Inflammatory macrophage (primary cell): ENCODE measurements at regions not wholly inside any gene's neighbourhood (a gene's known extent, or its start where the extent isn't known, plus 50 kb on each side); places are given as distances from the start of the nearest gene placed in this dataset.

Experiments
- DNase-seq, 2 donors: peaks; one replicate each; pipeline ENCODE4 v3.0.0-alpha.2; 2020 to 2022

GRCh38 chr9:73468716-73469115 is 317.1 kb downstream of the ANXA1 start:
- DNase-seq = no peak

DNA sequence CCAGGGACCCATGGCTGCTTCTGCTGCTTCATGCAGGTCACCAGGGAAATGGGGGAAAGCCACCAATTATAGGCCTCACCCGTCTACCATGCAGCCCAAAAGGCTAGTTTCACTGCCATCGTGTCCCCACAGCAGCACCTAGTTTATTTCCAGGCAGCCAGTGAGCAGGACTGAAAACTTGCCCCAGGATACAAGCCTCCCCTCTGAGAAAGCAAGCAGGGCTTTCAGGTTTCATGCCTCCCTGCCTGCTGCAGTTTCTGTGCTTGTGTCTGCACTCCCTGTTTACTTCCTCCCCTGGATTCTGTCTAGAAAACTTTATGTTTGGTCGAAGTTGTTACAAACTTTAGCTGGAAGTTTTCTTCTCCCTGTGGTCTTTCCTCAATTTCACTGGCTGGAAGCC is 319.1 kb downstream of the ANXA1 start:
- DNase-seq = no peak

- DNase-seq = no peak
These were observed 322.4 kb downstream of the ANXA1 start for GRCh38 chr9:73474002-73474600.

DNA sequence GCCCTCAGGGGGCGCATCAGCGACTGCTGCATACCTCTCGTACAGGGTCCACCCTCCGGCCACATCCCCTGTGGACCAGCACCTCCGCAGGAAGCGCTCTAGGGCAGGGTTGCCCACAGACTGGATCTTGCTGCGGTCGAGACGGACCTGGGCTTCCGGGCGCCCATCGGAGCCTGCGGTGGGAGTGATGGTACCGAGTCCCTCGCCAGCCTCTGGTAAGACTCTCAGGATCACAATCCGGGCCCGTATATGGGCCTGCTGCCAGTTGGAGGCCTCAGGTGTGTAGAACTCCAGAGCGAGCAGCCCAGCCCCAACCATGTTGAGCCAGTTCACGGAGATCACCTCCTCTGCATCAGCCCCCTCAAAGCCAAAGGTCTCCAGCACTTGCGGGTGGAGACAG is 323.0 kb downstream of the ANXA1 start:
- no peak for DNase-seq

DNA sequence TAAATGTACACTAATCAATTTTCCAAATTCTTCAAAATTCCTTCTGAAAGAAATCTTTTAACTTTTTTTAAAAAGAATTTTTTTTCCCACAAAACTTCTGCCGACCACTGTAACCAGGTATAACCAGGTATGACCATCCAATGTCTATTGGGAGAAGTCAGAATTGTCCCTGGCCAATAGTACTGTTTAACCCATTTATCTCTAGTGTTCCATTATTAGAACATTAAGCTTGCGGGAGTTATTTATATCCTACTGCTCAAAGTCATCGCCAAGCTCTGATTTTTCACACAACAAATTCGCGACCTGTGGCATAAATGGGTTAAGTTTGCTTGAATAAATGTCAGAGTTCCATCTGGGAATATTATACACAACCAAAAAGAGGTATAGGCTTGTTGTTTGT is 343.2 kb downstream of the ANXA1 start:
- no peak for DNase-seq

- no peak for DNase-seq
These were observed 346.1 kb downstream of the ANXA1 start for GRCh38 chr9:73497796-73498195.

GRCh38 chr9:73515216-73515615 is 363.6 kb downstream of the ANXA1 start:
- DNase-seq = no peak

DNA sequence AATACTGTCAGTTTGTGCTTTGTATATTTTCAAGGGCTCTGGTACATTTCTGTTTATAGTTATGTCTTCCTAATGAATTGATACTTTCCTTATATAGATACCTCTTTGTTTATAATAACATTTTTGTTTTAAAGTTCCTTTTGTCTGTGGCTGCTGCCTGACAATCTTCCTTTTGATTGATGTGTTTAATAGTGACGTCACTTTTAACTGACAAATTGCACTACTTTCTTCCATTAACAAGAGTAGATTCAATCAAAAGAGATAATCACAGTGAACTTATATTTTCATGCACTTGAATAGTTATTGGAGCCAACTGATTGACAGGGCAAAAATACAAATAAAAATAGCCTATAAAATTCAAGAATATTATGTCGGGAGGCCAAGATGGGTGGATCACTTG is 371.7 kb downstream of the ANXA1 start:
- DNase-seq = no peak

DNA sequence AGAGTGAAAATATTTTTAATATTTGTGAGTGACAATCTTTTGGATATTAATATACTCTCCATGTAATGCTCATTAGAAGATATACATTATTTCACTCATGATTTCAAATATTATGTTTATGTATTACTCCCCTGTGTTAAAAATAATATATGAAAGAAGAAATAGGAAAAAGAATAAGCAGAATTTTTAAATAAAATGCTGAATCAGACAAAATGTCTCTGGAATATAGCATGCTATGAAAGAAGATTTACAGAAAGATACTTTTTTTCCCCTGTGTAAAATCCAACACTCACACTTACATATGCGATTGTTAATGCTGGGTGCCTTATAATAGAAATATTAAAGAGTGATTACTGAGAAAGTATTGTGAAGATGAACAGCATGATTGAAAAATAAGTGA is 373.7 kb downstream of the ANXA1 start:
- DNase-seq = no peak

DNA sequence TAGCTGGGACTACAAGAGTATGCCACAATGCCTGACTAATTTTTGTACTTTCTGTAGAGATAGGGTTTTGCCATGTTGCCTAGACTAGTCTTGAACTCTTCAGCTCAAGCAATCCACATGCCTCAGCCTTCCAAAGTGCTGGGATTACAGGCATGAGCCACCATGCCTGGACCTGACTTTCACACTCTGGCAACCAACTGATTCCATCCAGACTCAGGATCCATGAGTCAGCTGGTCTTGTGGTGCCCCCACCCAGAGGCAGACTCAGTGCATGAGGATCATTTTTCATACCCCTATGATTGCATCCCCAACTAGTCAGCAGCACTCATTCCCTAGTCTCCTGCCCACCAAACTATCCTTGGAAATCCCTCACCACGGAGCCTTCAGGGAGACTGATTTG is 375.9 kb downstream of the ANXA1 start:
- DNase-seq = no peak

- no peak for DNase-seq
These were observed 377.3 kb downstream of the ANXA1 start for GRCh38 chr9:73528926-73529325.

DNA sequence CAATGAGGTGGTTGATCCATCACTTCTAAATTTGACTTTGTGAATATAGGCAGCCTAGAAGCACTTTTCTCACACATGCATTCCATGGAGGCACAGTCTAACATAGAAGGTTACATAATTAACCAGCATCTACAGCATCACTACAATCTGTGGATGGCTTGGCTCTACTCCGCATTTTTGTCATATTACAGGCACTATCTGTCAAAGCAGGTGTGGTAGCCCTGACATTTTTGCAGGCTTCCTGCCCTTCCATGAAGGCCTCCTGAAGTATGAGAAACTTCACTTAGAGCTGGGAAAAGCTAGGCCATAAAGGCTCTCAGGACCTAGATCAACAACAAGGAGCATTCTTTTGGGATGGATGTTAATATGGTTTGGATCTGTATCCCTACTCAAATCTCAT is 378.0 kb downstream of the ANXA1 start:
- DNase-seq = no peak

GRCh38 chr9:73531051-73531532 is 379.4 kb downstream of the ANXA1 start:
- DNase-seq = no peak

- no peak for DNase-seq
These were observed 380.0 kb downstream of the ANXA1 start for GRCh38 chr9:73531658-73532057.

DNA sequence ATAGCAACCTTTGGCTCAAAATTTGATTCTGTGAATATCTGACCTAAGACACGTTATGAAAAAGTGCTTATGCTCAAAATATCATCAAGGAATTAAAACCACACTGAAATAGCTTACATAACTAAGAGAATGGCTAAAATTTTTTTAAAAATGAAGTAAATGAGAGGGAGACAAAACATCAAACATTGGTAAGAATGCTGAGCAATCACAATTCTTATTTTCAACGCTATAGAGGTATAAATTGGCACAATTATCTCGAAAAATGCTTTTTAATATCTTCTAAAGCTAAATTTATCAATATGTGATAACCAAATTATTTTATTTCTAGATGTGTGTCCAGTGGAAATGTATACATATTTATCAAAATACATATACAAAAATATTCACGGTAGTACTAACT is 381.3 kb downstream of the ANXA1 start:
- DNase-seq = no peak

GRCh38 chr9:73536403-73536802 is 384.7 kb downstream of the ANXA1 start:
- DNase-seq = no peak

DNA sequence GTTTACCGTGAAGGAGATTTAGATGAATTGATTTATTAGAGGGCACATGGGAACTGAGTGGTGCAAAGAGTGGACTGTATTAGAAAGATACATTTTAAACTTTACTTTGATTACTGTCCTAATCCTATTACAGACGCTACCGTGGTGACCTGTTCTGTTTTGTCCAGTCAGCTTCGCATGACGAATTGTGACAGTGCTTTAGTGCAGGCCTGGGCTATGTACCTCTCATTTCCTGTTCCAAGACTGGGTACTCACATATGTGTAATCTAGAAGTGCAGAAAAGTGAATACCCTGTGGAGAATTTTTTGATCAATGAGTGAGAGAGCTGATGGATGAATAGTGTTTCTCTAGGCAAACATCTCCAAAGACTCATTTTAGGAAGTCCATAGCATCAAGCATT is 385.9 kb downstream of the ANXA1 start:
- DNase-seq = no peak

DNA sequence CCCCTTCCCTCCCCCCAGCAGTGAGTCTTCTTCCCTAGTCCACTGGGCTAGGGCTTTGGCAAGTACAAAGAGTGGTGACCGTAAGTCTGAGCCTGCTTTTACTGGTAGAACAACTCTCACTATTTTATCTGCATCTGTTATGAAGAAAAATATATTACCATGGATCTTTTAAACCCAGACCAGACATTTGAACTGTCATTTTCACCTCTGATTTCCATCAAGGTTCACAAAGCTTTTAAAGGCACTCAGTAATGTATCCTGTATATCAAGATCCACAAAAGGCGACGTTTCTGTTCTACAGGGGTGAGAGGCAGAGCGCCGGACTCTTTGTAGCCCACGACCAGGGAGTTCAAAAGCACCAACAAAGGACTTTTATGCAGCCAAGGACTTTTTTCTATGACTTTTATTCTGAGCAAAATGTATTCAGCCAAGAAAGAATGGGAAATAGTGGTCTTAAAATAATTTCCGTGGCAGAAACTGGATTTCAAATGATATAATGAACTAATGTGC is 388.3 kb downstream of the ANXA1 start:
- DNase-seq = no peak

- no peak for DNase-seq
These were observed 390.3 kb downstream of the ANXA1 start for GRCh38 chr9:73541923-73542322.

DNA sequence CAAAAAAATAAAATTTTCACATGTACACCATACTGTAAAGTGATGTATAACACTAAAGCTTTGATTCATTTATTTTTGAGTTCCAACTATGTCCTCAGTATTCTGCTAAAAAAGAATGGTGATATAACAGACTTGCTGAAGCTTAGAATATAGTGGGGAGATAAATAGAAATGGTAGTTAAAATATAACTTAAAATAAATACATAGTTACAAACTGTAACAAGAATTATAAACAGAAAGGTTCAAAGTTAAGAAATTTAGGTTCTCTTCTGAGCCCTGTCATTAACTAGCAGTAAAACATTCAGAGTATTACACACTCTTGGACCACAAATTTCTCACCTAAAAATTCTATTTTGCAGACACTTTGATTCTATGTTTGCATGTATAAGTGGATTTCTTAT is 392.1 kb downstream of the ANXA1 start:
- no peak for DNase-seq

DNA sequence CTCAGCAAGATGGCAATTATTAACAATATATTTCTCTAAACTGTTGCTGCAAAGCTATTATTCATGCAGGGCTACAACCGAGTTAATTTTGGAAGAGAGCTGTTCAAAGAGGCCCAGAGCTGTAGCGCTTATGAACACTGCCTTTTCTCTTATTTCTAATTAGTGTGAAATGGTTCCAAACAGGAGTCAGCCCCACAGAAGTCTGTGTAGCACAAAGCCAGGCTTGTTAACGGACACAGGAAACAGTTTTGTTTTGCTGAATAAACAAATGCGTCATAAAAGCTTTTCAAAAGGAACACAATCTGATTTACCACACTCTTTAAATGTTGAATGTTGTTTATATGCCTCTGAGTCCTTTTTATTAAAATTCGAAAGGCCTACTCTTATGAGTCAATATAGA is 396.5 kb downstream of the ANXA1 start:
- DNase-seq = no peak

- no peak for DNase-seq
These were observed 398.3 kb downstream of the ANXA1 start for GRCh38 chr9:73549991-73550390.

DNA sequence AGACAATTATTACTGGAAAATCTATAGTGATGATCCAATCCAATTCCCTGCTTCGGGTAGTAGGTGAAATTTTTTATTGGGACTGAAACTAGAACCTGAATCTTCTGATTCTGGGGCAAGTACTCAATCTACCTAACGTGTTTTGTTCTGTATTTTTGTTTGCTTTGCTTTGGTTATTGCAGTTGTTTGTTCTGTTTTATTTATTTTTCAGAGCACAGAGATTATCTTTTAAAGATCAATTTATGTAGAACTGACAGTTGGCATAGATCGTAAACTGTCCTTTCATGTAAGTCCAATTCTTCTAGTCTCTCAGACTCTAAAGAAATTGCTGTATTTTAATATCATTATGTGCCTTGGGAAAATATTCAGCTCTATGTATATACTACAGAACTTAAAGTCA is 401.6 kb downstream of the ANXA1 start:
- no peak for DNase-seq

GRCh38 chr9:73558471-73558870 is 406.8 kb downstream of the ANXA1 start:
- no peak for DNase-seq

DNA sequence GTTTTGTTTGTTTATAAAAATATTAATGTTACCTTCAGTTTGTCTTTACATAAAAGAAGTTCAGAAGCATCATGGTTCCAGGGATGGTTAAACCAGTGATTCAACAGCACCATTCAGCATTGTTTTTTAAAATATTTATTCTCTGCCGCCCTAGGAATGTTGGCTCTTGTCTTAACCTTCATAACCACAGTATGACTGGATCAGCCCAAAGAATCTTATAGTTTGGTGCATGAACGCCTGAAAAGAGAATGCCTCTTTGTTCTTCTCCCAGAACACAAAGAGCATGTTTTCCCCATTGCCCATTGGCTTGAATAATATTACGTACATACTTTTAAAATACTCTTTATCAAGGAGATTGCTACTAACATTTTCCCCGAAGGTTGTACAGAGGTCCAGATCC is 413.4 kb downstream of the ANXA1 start:
- no peak for DNase-seq
